Thoracic aorta (tissue), 2 donors: ENCODE measurements at regions not wholly inside any gene's neighbourhood (a gene's known extent, or its start where the extent isn't known, plus 50 kb on each side); places are given as distances from the start of the nearest gene placed in this dataset.

Experiments used
- ATAC-seq: fragments of 150-250 bp; one replicate; pipeline ENCODE4 v1.8.0; 2017; ENCODE audit warnings: low read depth; ENCODE audit not compliant: insufficient number of reproducible peaks, low FRiP score
- DNase-seq: peaks from one replicate; pipeline ENCODE4 v3.0.0-alpha.2; 2020; ENCODE audit warnings: low spot score
- H3K27ac ChIP-seq, 2 donors: fragments of 200-600 bp; sonication (generic); 1 replicate in 1 of 2; 2 replicates in 1 of 2; pipeline ENCODE4 v1.5.1; 2016; ENCODE audit warnings: mild to moderate bottlenecking in 2 of 2, moderate library complexity in 2 of 2
- H3K27me3 ChIP-seq: fragments of 200-600 bp; sonication (generic); replicated peaks from 2 replicates; pipeline ENCODE4 v1.6.0; 2016; ENCODE audit warnings: mild to moderate bottlenecking; ENCODE audit not compliant: insufficient read depth
- H3K36me3 ChIP-seq: fragments of 200-600 bp; sonication (generic); one replicate; pipeline ENCODE4 v1.5.1; 2016
- H3K4me1 ChIP-seq, 2 donors: fragments of 200-600 bp; sonication (generic); 1 replicate in 1 of 2; 2 replicates in 1 of 2; pipeline versions ENCODE4 v1.5.1 to v1.6.0; 2016; ENCODE audit warnings: low read depth in 2 of 2, mild to moderate bottlenecking in 1 of 2; ENCODE audit not compliant: control insufficient read depth in 1 of 2
- H3K4me3 ChIP-seq: fragments of 200-600 bp; sonication (generic); 2 replicates; pipeline ENCODE4 v1.5.1; 2016; ENCODE audit warnings: mild to moderate bottlenecking
- H3K9me3 ChIP-seq: fragments of 200-600 bp; sonication (generic); 2 replicates; pipeline ENCODE4 v1.5.1; 2016
- CTCF ChIP-seq: fragments of 200-600 bp; sonication (generic); IDR thresholded peaks from one replicate; pipeline ENCODE4 v1.5.1; 2019; ENCODE audit warnings: antibody characterized with exemption

DNA sequence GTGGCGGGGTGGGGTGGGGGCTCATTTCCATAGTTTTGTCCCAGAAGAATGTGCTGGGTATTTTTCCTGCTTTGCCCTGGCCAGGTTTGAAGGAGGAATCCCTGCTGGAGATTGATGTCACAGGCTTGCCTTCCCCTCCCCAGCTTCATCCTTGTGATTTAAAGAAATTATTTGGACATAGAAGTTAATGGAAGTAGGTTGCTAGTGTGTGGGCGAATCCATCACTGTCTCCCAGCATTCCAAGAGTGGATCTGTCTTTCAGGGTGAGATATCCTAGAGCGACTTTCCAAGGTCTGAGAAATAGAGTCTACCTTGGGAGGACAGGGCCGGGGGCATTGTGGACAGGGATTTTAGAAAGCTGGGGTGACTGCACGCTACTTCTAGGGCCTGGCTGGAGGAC is 64.9 kb upstream of the HSPA9 start:
- no peak for TF ChIP-seq CTCF
- ATAC-seq (no peak), DNase-seq (no peak)
- Histone ChIP-seq H3K4me3 (no peak overlapping the region), H3K27ac (no peak overlapping the region), H3K27me3 (no peaks in the 10 kb centered on the region), H3K9me3 (no peaks in the 10 kb centered on the region), H3K36me3 (no peaks in the 10 kb centered on the region), H3K4me1 (no peaks in the 10 kb centered on the region)

DNA sequence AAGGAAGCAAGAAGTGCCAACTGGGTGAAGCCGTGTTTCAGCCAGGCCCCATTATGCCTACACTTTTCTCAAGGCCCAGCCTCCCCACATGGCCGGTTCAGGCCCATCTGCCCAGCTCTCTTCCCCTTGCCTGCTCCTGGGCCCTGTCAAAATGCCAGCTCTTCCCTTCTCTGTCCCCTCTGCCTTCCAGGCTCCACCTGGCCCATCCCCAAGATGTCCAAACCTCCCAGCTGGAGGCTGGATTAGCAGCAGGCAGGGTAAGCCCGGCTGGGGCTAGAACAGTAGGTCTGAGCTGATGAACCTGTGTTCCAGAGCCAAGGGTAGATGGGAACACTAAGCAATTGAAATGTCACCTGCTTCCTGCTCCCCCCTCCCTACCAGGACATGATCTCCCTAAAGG is 64.1 kb upstream of the HSPA9 start:
- Histone ChIP-seq H3K36me3 (no peaks in the 10 kb centered on the region), H3K4me3 (no peak overlapping the region), H3K27ac (no peak overlapping the region), H3K4me1 (no peaks in the 10 kb centered on the region), H3K9me3 (no peaks in the 10 kb centered on the region), H3K27me3 (no peaks in the 10 kb centered on the region)
- ATAC-seq (no peak), DNase-seq (no peak)
- no peak for TF ChIP-seq CTCF

- H3K4me1 ChIP-seq = no peaks in the 10 kb centered on the region
- H3K36me3 ChIP-seq = no peaks in the 10 kb centered on the region
- H3K27me3 ChIP-seq = no peaks in the 10 kb centered on the region
- no peak for DNase-seq
- H3K27ac ChIP-seq = no peak overlapping the region
- TF ChIP-seq CTCF = no peak
- no peak overlapping the region for H3K4me3 ChIP-seq
- no peak for ATAC-seq
- no peaks in the 10 kb centered on the region for H3K9me3 ChIP-seq
Measured at GRCh38 chr5:138637256-138637655, 62.1 kb upstream of the HSPA9 start.

DNA sequence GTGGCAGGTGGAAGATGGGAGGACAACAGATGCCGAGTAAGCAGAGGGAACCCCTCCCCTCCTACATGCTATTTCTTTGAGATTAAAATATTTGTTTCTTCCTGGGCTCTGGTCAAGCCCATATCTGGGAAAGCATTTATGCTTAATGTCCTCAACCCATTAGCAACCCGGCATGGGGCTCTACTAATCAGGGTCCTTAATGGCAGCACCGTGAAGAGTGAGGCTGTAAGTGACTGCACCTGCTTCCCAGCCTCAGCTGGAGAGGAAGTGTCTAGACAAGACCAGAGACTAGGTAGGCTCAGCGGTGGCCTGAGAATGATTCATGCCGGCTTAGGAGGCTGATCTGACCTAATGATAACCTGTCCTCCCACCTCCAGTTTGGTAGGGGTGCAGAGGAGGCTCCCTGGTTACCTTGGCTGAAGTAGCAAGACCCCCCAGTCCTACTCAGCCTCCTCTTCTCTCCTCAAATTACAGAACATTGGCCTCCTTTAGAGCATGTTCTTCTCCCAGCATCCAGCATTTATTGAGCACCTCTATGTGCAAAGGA is 61.3 kb upstream of the HSPA9 start:
- H3K27ac ChIP-seq = no peak overlapping the region
- ATAC-seq (no peak), DNase-seq (no peak)
- H3K4me1 ChIP-seq = no peaks in the 10 kb centered on the region
- TF ChIP-seq CTCF = no peak
- H3K9me3 ChIP-seq = no peaks in the 10 kb centered on the region
- no peaks in the 10 kb centered on the region for H3K36me3 ChIP-seq
- H3K27me3 ChIP-seq = no peaks in the 10 kb centered on the region
- no peak overlapping the region for H3K4me3 ChIP-seq

GRCh38 chr5:138635708-138636107 is 60.5 kb upstream of the HSPA9 start:
- no peak overlapping the region for H3K27ac ChIP-seq
- H3K4me3 ChIP-seq = no peak overlapping the region
- H3K36me3 ChIP-seq = no peaks in the 10 kb centered on the region
- no peak for TF ChIP-seq CTCF
- ATAC-seq (no peak), DNase-seq (no peak)
- no peaks in the 10 kb centered on the region for H3K27me3 ChIP-seq
- H3K4me1 ChIP-seq = no peaks in the 10 kb centered on the region
- no peaks in the 10 kb centered on the region for H3K9me3 ChIP-seq
